H1 (cell line): ENCODE measurements at regions not wholly inside any gene's neighbourhood (a gene's known extent, or its start where the extent isn't known, plus 50 kb on each side); places are given as distances from the start of the nearest gene placed in this dataset.
A peak's percentile ranks its signal among the peaks of the same experiment; 100 is the strongest.

Source experiments
- CTCF ChIA-PET: fragments of 300-600 bp; sonication (Branson Sonifier 250); formaldehyde crosslinking; loops from one replicate; lab custom pipeline; 2021; ENCODE audit not compliant: partially characterized antibody; lab: Charles Lee
- POLR2A ChIA-PET: fragments of 300-600 bp; sonication (Branson Sonifier 250); formaldehyde crosslinking; loops from one replicate; lab custom pipeline; 2021; ENCODE audit warnings: inconsistent platforms; ENCODE audit not compliant: partially characterized antibody; lab: Charles Lee
- DNase-seq, 2 experiments: peaks; one replicate each; pipeline versions ENCODE4 v3.0.0 to v3.0.0-alpha.2; 2010 to 2022; ENCODE audit warnings: low spot score in 2 of 2, low read depth in 1 of 2, mixed read lengths in 1 of 2
- FAIRE-seq: peaks from 2 replicates; lab custom pipeline; 2011; peaks lifted over from hg19 to GRCh38; lab: Jason Lieb, UNC
- H2AFZ ChIP-seq: 2 replicates; pipeline ENCODE4 v1.8.1; 2012; ENCODE audit warnings: low read length, inconsistent platforms
- H2AK5ac ChIP-seq: 2 replicates; pipeline ENCODE4 v1.6.1; 2013; ENCODE audit warnings: low read depth, low read length
- H2BK120ac ChIP-seq: replicated peaks from 2 replicates; pipeline ENCODE3; 2013; ENCODE audit warnings: low read depth, low read length, inconsistent platforms
- H2BK12ac ChIP-seq: 2 replicates; pipeline ENCODE4 v1.6.1; 2013; ENCODE audit warnings: low read depth, low read length
- H2BK15ac ChIP-seq: 2 replicates; pipeline ENCODE4 v1.6.1; 2013; ENCODE audit warnings: low read length
- H2BK20ac ChIP-seq: 2 replicates; pipeline ENCODE4 v1.6.1; 2013; ENCODE audit warnings: low read length
- H2BK5ac ChIP-seq: 2 replicates; pipeline ENCODE4 v1.6.1; 2013; ENCODE audit warnings: low read depth, low read length
- H3K14ac ChIP-seq: 2 replicates; pipeline ENCODE4 v1.6.1; 2013; ENCODE audit warnings: inconsistent platforms; ENCODE audit not compliant: insufficient read length
- H3K18ac ChIP-seq: 2 replicates; pipeline ENCODE4 v1.6.1; 2013; ENCODE audit warnings: low read length; ENCODE audit errors: extremely low read depth
- H3K23ac ChIP-seq: 2 replicates; pipeline ENCODE4 v1.6.1; 2013; ENCODE audit warnings: inconsistent platforms; ENCODE audit not compliant: insufficient read length
- H3K23me2 ChIP-seq: 2 replicates; pipeline ENCODE4 v1.6.1; 2013; ENCODE audit warnings: low read depth, low read length
- H3K27ac ChIP-seq: 2 replicates; pipeline ENCODE4 v1.6.1; 2011; ENCODE audit warnings: low read depth, low read length, inconsistent platforms
- H3K27me3 ChIP-seq, 4 experiments: replicated peaks in 1 of 4; 1 replicate in 1 of 4; 2 replicates in 3 of 4; pipeline versions ENCODE4 v1.6.1 to v1.8.1; 2011 to 2013; ENCODE audit warnings: low read length in 3 of 4, mild to moderate bottlenecking in 3 of 4, inconsistent platforms in 2 of 4, mixed read lengths in 2 of 4, moderate library complexity in 1 of 4; ENCODE audit not compliant: control insufficient read depth in 3 of 4, insufficient read depth in 3 of 4; ENCODE audit errors: extremely low read depth in 1 of 4
- H3K36me3 ChIP-seq, 4 experiments: 2 replicates each; pipeline versions ENCODE4 v1.6.1 to v1.8.1; 2011 to 2013; ENCODE audit warnings: mild to moderate bottlenecking in 4 of 4, low read length in 3 of 4, moderate library complexity in 2 of 4, control low read depth in 1 of 4, inconsistent platforms in 1 of 4; ENCODE audit not compliant: insufficient read depth in 4 of 4, control insufficient read depth in 2 of 4
- H3K4ac ChIP-seq: replicated peaks from 2 replicates; pipeline ENCODE3; 2013; ENCODE audit warnings: low read length, low read depth, mixed read lengths, inconsistent platforms; ENCODE audit not compliant: insufficient read length
- H3K4me1 ChIP-seq, 4 experiments: replicated peaks in 1 of 4; 1 replicate in 1 of 4; 2 replicates in 3 of 4; pipeline versions ENCODE4 v1.6.1 to v1.8.1; 2011 to 2013; ENCODE audit warnings: low read length in 3 of 4, inconsistent platforms in 2 of 4, mixed read lengths in 1 of 4; ENCODE audit not compliant: insufficient read depth in 4 of 4, control insufficient read depth in 3 of 4
- H3K4me2 ChIP-seq, 2 experiments: 2 replicates each; pipeline versions ENCODE4 v1.6.1 to v1.8.1; 2011 to 2013; ENCODE audit warnings: low read depth in 2 of 2, low read length in 2 of 2, control low read depth in 1 of 2, inconsistent platforms in 1 of 2, mild to moderate bottlenecking in 1 of 2; ENCODE audit not compliant: insufficient read depth in 1 of 2
- H3K4me3 ChIP-seq, 4 experiments: fragments of 200-600, 300-600 bp in 1 of 4; sonication (generic), shearing (Covaris generic), sonication (Bioruptor Twin) in 1 of 4; 2 replicates each; pipeline versions ENCODE4 v1.5.1 to v1.8.1; 2011 to 2016; ENCODE audit warnings: low read length in 4 of 4, low read depth in 3 of 4, control low read depth in 2 of 4, inconsistent platforms in 2 of 4, mild to moderate bottlenecking in 2 of 4, mixed read lengths in 1 of 4, moderate library complexity in 1 of 4; ENCODE audit not compliant: insufficient read depth in 2 of 4; ENCODE audit errors: extremely low read depth in 1 of 4
- H3K56ac ChIP-seq: replicated peaks from 2 replicates; pipeline ENCODE3; 2013; ENCODE audit warnings: low read depth, mild to moderate bottlenecking, mixed read lengths, low read length, inconsistent platforms; ENCODE audit not compliant: insufficient read length
- H3K79me1 ChIP-seq: 2 replicates; pipeline ENCODE4 v1.6.1; 2013; ENCODE audit warnings: low read depth, low read length, control low read depth
- H3K79me2 ChIP-seq, 2 experiments: 2 replicates each; pipeline versions ENCODE4 v1.6.1 to v1.8.1; 2012 to 2013; ENCODE audit warnings: low read length in 2 of 2, mild to moderate bottlenecking in 2 of 2, inconsistent platforms in 1 of 2; ENCODE audit not compliant: insufficient read depth in 2 of 2, control insufficient read depth in 1 of 2
- H3K9ac ChIP-seq, 4 experiments: replicated peaks in 1 of 4; 1 replicate in 1 of 4; 2 replicates in 3 of 4; pipeline versions ENCODE4 v1.6.1 to v1.8.1; 2011 to 2013; ENCODE audit warnings: low read depth in 3 of 4, low read length in 3 of 4, control low read depth in 2 of 4, mild to moderate bottlenecking in 2 of 4, moderate library complexity in 2 of 4, inconsistent platforms in 1 of 4; ENCODE audit errors: extremely low read depth in 1 of 4
- H3K9me3 ChIP-seq, 2 experiments: 2 replicates each; pipeline versions ENCODE4 v1.6.1 to v1.8.1; 2012 to 2013; ENCODE audit warnings: mild to moderate bottlenecking in 2 of 2, moderate library complexity in 2 of 2, control low read depth in 1 of 2, inconsistent platforms in 1 of 2, low read depth in 1 of 2, low read length in 1 of 2, mixed read lengths in 1 of 2; ENCODE audit not compliant: insufficient read depth in 2 of 2
- H4K20me1 ChIP-seq, 2 experiments: replicated peaks in 1 of 2; 2 replicates each; pipeline versions ENCODE3 to v1.8.1; 2011 to 2013; ENCODE audit warnings: inconsistent platforms in 2 of 2, low read length in 2 of 2, mild to moderate bottlenecking in 1 of 2; ENCODE audit not compliant: insufficient read depth in 2 of 2, control insufficient read depth in 1 of 2
- H4K5ac ChIP-seq: 2 replicates; pipeline ENCODE4 v1.6.1; 2013; ENCODE audit warnings: low read length, low read depth, mixed read lengths, inconsistent platforms; ENCODE audit not compliant: insufficient read length
- H4K8ac ChIP-seq: 2 replicates; pipeline ENCODE4 v1.8.0; 2013; ENCODE audit warnings: mild to moderate bottlenecking, moderate library complexity, low read length, inconsistent platforms; ENCODE audit not compliant: insufficient read depth; ENCODE audit errors: extremely low read depth
- H4K91ac ChIP-seq: replicated peaks from 2 replicates; pipeline ENCODE3; 2013; ENCODE audit warnings: low read length, mixed read lengths, inconsistent platforms; ENCODE audit not compliant: insufficient read length
- EP300 ChIP-seq, 2 experiments: IDR thresholded peaks; 1 replicate in 1 of 2; 2 replicates in 1 of 2; pipeline ENCODE4 v1.6.1; 2011 to 2012; ENCODE audit warnings: low read depth in 2 of 2, low read length in 2 of 2, mild to moderate bottlenecking in 2 of 2, borderline replicate concordance in 1 of 2, inconsistent platforms in 1 of 2, moderate library complexity in 1 of 2
- SP4 ChIP-seq: IDR thresholded peaks from 2 replicates; pipeline ENCODE4 v1.6.1; 2012; ENCODE audit warnings: low read length, inconsistent platforms
- WGBS, 2 experiments: shearing (Covaris generic) in 1 of 2; methylation state at CpG; one replicate each; pipeline versions ENCODE4 v1.1.6 to v1.1.7; 2013 to 2015; ENCODE audit warnings: low lambda C conversion rate in 2 of 2, mixed read lengths in 2 of 2, inconsistent platforms in 1 of 2, low coverage in 1 of 2, missing lambda C conversion rate in 1 of 2; ENCODE audit not compliant: insufficient replicate concordance in 2 of 2, insufficient coverage in 1 of 2, insufficient read length in 1 of 2; ENCODE audit errors: extremely low coverage in 1 of 2, missing lambda C conversion rate in 1 of 2; 5-methylcytosine and 5-hydroxymethylcytosine counted together

- Histone ChIP-seq H2BK20ac (no peak overlapping the region), H3K9ac (no peak overlapping the region), H2BK15ac (no peak overlapping the region), H2AK5ac (no peak overlapping the region), H3K27me3 (no peaks in the 10 kb centered on the region), H3K79me2 (no peaks in the 10 kb centered on the region), H3K23me2 (no peaks in the 10 kb centered on the region), H4K91ac (no peak overlapping the region), H3K56ac (no peak overlapping the region), H3K4ac (no peak overlapping the region), H3K4me2 (no peak overlapping the region), H3K79me1 (no peaks in the 10 kb centered on the region), H3K18ac (0 out of 2 replicates have a peak overlapping the region, but pooled peaks have one; percentile 6), H3K4me1 (no peaks in the 10 kb centered on the region), H3K4me3 (no peak overlapping the region), H4K8ac (no peak overlapping the region), H2BK12ac (no peak overlapping the region), H2AFZ (no peak overlapping the region), H2BK120ac (no peak overlapping the region), H3K9me3 (no peaks in the 10 kb centered on the region), H3K27ac (no peak overlapping the region), H3K14ac (no peak overlapping the region), H4K5ac (no peak overlapping the region), H2BK5ac (no peak overlapping the region), H3K36me3 (no peaks in the 10 kb centered on the region), H4K20me1 (no peaks in the 10 kb centered on the region), H3K23ac (no peak overlapping the region)
- POLR2A ChIA-PET = no interaction called here
- no peak for DNase-seq
- no peak for FAIRE-seq
- CTCF ChIA-PET = interaction anchor here (1.6 to 2.8 kb wide), 2 partner anchors 10 to 483 kb away, joined by 6 to 8 read pairs; no protein-coding TSS in a partner anchor
- TF ChIP-seq EP300 (IDR thresholded peaks at IDR 0.05; ENCODE audit: borderline replicate concordance in 1 of 2, low read depth in 2 of 2, low read length in 2 of 2) (no peak), SP4 (no peak)
- 91% methylated on average over 8 of the region's 8 CpGs; no CpG with 5 or more reads in 1 of the 2 experiments for WGBS, 2 experiments
Observed at GRCh38 chr2:207463433-207463832, 66.3 kb upstream of the CREB1 start.
